ENCODE measurements at regions not wholly inside any gene's neighbourhood (a gene's known extent, or its start where the extent isn't known, plus 50 kb on each side); places are given as distances from the start of the nearest gene placed in this dataset.

DNA sequence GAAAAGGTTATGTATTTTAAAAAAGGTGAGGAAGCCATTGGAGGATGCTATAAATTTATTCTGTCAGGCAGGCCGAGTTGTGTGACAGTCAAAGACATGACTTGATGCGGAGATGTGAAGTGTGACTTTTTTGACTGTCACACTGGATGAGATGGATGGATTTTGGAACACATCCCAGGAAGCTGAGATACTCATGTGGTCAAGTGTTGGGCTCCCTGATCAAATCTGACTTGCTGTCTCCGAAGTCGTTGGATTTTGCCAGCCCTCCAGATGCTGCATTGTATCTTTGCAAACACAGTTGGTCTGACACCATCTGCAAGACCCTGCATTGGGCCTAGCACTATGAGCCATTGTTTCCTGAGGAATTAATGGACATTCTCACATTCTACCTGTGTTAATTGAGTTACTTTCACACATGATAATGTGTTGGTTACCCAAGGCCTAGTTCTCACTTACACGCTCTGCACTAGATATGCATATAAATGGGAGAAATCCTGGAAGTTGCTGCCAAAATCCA is 204.0 kb upstream of the PRKD1 start:
- no peak overlapping the region for H2BK12ac ChIP-seq (ENCODE audit: insufficient read length, low read depth, low read length)
- H3K4me2 ChIP-seq (ENCODE audit: insufficient read depth, insufficient read length, low read length): no peak overlapping the region
- no peak overlapping the region for H2BK120ac ChIP-seq (ENCODE audit: low read depth, low read length, poor library complexity, severe bottlenecking)
- H3K79me2 ChIP-seq (ENCODE audit: insufficient read depth, low read length): no peaks in the 10 kb centered on the region
- H2BK20ac ChIP-seq (ENCODE audit: low read depth, low read length, poor library complexity, severe bottlenecking): no peak overlapping the region
- H3K36me3 Mint-ChIP-seq (ENCODE audit: insufficient read depth in 1 of 3, low read depth in 3 of 3): no peaks in the 10 kb centered on the region
- no peak overlapping the region for H3K23ac ChIP-seq (ENCODE audit: insufficient read length, low read depth, low read length)
- H2AK5ac ChIP-seq (ENCODE audit: insufficient read length, low read length): no peak overlapping the region
- H3K27me3 Mint-ChIP-seq (ENCODE audit: low read depth): no peaks in the 10 kb centered on the region
- H2BK15ac ChIP-seq (ENCODE audit: low read depth, low read length): no peak overlapping the region
- H4K8ac ChIP-seq (replicated peaks; ENCODE audit: insufficient read length, low read depth, low read length): no peak overlapping the region
- TF ChIP-seq, protein P1, sequence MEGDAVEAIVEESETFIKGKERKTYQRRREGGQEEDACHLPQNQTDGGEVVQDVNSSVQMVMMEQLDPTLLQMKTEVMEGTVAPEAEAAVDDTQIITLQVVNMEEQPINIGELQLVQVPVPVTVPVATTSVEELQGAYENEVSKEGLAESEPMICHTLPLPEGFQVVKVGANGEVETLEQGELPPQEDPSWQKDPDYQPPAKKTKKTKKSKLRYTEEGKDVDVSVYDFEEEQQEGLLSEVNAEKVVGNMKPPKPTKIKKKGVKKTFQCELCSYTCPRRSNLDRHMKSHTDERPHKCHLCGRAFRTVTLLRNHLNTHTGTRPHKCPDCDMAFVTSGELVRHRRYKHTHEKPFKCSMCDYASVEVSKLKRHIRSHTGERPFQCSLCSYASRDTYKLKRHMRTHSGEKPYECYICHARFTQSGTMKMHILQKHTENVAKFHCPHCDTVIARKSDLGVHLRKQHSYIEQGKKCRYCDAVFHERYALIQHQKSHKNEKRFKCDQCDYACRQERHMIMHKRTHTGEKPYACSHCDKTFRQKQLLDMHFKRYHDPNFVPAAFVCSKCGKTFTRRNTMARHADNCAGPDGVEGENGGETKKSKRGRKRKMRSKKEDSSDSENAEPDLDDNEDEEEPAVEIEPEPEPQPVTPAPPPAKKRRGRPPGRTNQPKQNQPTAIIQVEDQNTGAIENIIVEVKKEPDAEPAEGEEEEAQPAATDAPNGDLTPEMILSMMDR (conservative IDR thresholded peaks at IDR 0.05): no peak
- H4K20me1 ChIP-seq (ENCODE audit: control insufficient read depth, insufficient read depth, insufficient read length): no peaks in the 10 kb centered on the region
- no peak overlapping the region for H3K4ac ChIP-seq (ENCODE audit: low read depth, low read length)
- H3K4me1 ChIP-seq (ENCODE audit: insufficient read depth, low read length): 0 out of 2 replicates have a peak, but pooled peaks cover 1% of the 10 kb centered on the region
- no peak overlapping the region for H3K18ac ChIP-seq (ENCODE audit: insufficient read length, low read depth, low read length)
- H3K79me1 ChIP-seq (ENCODE audit: insufficient read depth, low read depth, low read length, poor library complexity, severe bottlenecking): no peaks in the 10 kb centered on the region
- H3K9me3 Mint-ChIP-seq: no peaks in the 10 kb centered on the region
- H3K4me1 Mint-ChIP-seq: peaks cover 0 to 4% of the 10 kb centered on the region in 2 experiments; a peak in 1 of 4 replicates
- H3K23me2 ChIP-seq (ENCODE audit: insufficient read length, low read depth, low read length, poor library complexity, severe bottlenecking): no peaks in the 10 kb centered on the region
- no peak overlapping the region for H3K14ac ChIP-seq (ENCODE audit: insufficient read depth, low read length)
- H3K56ac ChIP-seq (ENCODE audit: insufficient read length, low read depth, low read length): no peak overlapping the region
- H3K27ac ChIP-seq (ENCODE audit: insufficient read length, low read depth, low read length): no peak overlapping the region
- no CpG with 5 or more reads among the region's 5 CpGs for whole genome bisulfite sequencing (ENCODE audit: extremely low coverage, insufficient read length, low lambda C conversion rate)
- H3K9ac ChIP-seq (ENCODE audit: extremely low read depth, insufficient read length, low read length): no peak overlapping the region
- H2BK5ac ChIP-seq (ENCODE audit: insufficient read length, low read length): no peak overlapping the region
- H4K91ac ChIP-seq (ENCODE audit: insufficient read length, low read depth, low read length): no peak overlapping the region
- DNase-seq: no peak
- H3K27me3 ChIP-seq (ENCODE audit: insufficient read depth, low read length): no peaks in the 10 kb centered on the region
- no peak overlapping the region for H3T11ph ChIP-seq (ENCODE audit: low read length)
- H3K27ac Mint-ChIP-seq: no peak overlapping the region
- H3K4me3 Mint-ChIP-seq: no peak overlapping the region
- H3K9me3 ChIP-seq (ENCODE audit: control insufficient read depth, low read depth, low read length): no peaks in the 10 kb centered on the region
- H4K5ac ChIP-seq (ENCODE audit: insufficient read length, low read depth, low read length): no peak overlapping the region
- no peak overlapping the region for H2AFZ ChIP-seq (ENCODE audit: low read length)

Data from H9 (cell line).